Tibial nerve (tissue), 4 donors: ENCODE measurements at regions not wholly inside any gene's neighbourhood (a gene's known extent, or its start where the extent isn't known, plus 50 kb on each side); places are given as distances from the start of the nearest gene placed in this dataset.

ENCODE experiments used
- EP300 ChIP-seq, 2 donors: sonication (generic); formaldehyde crosslinking; IDR thresholded peaks; one replicate each; pipeline ENCODE4 v1.6.1; 2017; ENCODE audit warnings: antibody characterized with exemption in 2 of 2, mild to moderate bottlenecking in 1 of 2
- POLR2A ChIP-seq, 2 donors: fragments of 450-650 bp; IDR thresholded peaks; one replicate each; pipeline ENCODE4 v1.6.1; 2017; ENCODE audit warnings: antibody characterized with exemption in 2 of 2, mild to moderate bottlenecking in 2 of 2, moderate library complexity in 2 of 2
- TF ChIP-seq, protein P1 (sequence below), 5 experiments: fragments of 200-600 bp in 3 of 5; fragments of 450-650 bp in 2 of 5; sonication (generic) in 3 of 5; IDR thresholded peaks; one replicate each; pipeline ENCODE4 v1.5.1; 2016 to 2019; ENCODE audit warnings: antibody characterized with exemption in 5 of 5, mild to moderate bottlenecking in 3 of 5, moderate library complexity in 2 of 5

- TF ChIP-seq, protein P1, sequence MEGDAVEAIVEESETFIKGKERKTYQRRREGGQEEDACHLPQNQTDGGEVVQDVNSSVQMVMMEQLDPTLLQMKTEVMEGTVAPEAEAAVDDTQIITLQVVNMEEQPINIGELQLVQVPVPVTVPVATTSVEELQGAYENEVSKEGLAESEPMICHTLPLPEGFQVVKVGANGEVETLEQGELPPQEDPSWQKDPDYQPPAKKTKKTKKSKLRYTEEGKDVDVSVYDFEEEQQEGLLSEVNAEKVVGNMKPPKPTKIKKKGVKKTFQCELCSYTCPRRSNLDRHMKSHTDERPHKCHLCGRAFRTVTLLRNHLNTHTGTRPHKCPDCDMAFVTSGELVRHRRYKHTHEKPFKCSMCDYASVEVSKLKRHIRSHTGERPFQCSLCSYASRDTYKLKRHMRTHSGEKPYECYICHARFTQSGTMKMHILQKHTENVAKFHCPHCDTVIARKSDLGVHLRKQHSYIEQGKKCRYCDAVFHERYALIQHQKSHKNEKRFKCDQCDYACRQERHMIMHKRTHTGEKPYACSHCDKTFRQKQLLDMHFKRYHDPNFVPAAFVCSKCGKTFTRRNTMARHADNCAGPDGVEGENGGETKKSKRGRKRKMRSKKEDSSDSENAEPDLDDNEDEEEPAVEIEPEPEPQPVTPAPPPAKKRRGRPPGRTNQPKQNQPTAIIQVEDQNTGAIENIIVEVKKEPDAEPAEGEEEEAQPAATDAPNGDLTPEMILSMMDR (IDR thresholded peaks at IDR 0.05) = no peak
- TF ChIP-seq EP300 (IDR thresholded peaks at IDR 0.05) (no peak), POLR2A (IDR thresholded peaks at IDR 0.05) (no peak)
These were observed 796.8 kb upstream of the SOX11 start for GRCh38 chr2:4895371-4895770.
